TTC549 (cell line): ENCODE measurements at regions not wholly inside any gene's neighbourhood (a gene's known extent, or its start where the extent isn't known, plus 50 kb on each side); places are given as distances from the start of the nearest gene placed in this dataset.
A peak's percentile ranks its signal among the peaks of the same experiment; 100 is the strongest.
"Not testable (repeated sequence)": the region's sequence is repeated elsewhere in the genome, so short reads cannot be mapped to it uniquely, and the experiment has no call there.

ENCODE experiments used
- FAIRE-seq: peaks from 2 replicates; lab custom pipeline; 2012; peaks lifted over from hg19 to GRCh38; lab: Jason Lieb, UNC

DNA sequence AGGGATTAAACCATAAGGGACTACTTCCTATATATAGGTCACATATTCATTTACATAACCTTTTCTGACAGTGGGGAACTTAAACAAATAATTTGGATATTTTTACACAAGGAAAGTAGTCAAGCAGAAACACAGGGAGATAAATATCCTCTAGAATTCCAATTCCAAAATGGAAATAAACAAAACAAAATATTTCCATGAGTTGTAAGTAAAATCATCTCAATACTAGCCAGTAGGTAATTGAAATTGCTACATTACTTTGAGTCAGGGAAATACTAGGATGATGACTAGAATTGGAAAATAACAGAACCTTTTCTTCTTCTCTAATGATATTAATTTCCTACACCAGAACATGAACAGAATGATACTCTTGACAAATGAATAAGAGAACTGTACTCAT lies 1308.1 kb upstream of the GJE1 start:
- FAIRE-seq: no peak

DNA sequence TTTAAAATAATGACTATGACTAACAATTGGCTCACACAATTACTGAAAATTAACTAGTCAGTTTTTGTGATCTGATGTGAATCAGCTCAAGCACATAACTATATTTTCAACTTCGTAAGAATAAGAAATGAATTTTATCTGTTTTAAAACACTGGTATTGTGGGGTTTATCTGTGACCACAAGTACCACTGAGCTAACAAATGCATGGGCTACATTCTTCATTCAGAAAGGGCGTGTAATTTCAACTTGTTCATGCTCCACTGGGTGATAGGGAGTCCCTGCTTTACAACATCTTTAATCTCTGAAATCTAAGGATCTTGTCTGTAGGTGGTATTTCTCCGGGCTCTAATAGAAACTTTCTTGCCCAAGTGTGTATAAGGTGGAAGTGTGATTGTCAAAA lies 1311.5 kb upstream of the GJE1 start:
- FAIRE-seq: no peak

DNA sequence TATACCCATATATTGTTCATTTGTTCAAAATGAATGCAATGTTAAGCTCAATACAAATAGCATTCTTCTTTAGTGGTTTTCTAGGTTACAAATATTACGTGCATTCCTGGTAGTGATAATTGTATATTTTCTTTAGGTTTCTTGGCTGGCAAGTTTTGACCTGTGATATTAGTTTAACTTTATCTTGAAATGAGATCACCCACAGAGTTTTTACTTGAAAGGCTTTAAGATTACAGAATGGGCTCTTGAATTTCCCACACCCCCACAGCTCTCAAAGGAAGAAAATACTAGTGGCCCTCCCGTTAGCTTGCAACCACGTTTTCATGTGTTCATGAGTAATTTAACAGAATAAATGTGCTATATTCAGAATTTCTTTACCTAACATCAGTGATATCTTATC lies 1315.5 kb upstream of the GJE1 start:
- no peak for FAIRE-seq

DNA sequence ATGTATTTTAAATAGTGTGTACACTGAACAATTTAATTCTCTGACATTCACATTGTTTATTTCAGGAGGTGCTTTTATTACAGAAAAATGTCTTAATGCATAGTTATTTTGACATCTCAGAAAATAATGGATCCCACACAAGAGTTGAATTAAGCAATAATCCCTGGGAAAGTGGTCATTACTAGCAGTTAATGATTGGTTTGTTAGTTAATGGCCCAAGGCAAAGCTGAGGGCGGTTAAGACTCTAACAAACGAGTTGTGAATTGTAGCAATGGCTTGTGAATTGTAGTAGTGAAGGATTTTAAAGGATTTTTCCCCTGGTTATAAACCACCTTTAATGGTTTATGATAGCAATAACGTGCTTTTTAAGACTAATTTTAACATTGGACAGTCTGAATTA lies 1316.0 kb upstream of the GJE1 start:
- FAIRE-seq: no peak

DNA sequence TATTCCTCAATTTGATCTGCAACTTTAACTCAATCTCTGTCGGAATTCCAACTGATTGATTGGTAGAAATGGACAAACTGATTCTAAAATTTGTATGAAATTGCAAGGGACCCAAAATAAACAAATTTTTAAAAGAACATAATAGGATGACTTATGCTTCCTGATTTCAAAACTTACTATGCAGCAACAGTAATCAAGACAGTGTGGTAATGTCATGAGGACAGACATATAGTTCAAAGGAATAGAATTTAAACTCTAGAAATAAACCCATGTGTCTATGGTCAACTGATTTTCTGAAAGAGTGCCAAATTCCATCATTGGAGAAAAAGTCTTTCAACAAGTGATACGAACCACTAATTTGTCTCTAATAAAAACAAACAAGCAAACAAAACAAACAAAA lies 1320.1 kb upstream of the GJE1 start:
- FAIRE-seq: no peak

DNA sequence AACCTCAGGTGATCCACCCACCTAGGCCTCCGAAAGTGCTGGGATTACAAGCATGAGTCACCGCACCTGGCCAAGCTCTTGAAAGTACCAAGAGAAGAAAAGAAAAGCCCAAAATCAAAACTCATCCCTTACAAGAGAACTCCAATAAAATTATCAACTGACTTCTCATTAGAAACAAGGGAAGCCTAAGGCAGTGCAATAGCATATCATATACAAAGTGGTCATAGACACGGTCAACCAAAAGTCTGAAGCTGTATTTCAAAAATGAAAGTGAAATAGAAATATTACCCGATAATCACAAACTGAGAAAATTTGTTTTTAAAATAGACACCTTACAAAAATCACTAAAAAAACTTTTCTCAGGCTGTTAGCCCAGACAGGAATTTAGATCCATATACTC lies 1321.1 kb upstream of the GJE1 start:
- FAIRE-seq: no peak

DNA sequence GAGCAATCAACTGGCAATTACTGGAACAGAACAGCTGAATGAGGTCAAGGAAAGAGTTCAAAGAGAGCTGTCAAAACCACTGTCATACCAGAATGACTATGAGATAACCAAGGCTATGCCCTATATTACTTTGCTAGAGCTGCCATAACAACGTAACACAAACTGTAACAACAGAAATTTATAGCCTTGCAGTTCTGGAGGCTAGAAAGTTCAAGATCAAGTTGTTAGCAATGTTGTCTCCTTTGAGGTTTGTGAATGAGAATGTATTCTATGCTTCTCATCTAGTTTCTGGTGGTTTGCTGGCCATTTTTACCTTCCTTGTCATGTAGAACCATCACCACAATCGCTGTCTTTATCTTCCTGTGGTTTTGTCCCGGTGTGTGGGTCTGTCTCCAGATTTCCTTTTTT lies 1323.0 kb upstream of the GJE1 start:
- FAIRE-seq: no peak

DNA sequence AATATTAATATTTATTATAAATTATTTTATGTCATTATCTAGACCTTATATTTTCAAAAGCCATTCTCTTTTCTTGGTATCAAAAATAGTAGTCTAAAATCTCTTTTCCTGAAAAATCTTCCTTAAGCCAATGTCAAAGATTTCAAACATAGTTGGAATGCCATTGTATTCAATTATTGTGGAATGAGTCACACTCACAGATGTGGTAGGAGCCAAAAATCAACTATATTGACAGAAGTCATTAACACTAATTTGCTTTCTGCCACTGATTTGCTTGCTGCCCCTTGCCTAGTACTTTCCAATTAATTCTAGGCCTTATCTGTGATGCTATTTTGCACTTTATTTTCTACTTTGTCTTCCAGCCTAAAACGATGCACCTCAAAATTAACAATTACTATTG lies 1326.3 kb upstream of the GJE1 start:
- FAIRE-seq: no peak

DNA sequence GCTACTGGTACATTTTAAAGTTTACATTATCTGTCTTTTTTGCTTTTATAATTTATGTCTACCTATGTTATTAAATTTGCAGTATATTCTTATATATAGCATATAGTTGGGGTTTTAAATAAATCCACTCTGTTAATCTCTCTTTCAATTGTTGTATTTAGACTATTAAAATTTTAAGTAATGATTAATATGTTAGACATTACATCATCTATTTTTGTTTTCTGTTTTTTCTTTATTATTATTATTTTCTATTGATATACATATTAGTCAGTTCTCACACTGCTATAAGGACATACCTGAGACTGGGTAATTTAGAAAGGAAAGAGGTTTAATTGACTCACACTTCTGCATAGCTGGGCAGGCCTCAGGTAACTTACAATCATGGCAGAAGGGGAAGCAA lies 1338.2 kb upstream of the GJE1 start:
- peak; percentile 19 for FAIRE-seq

DNA sequence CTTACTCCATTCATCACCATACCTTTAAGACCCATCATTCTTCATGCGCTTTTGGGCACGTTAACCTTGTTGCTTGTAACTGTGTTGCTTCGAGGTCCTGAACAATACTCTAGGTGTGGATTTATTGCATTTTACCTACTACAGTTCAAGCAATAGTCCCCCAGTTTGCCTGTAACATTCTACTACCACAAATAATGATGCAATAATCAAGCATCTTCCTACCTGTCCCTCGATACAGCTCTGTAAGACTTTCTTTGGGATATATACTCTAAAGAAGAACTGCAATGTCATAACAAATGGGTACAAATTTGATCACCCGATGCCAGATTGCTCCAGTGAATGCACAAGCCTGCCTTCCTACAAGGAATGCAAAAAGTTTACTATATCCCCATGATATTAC lies 1342.6 kb upstream of the GJE1 start:
- no peak for FAIRE-seq

DNA sequence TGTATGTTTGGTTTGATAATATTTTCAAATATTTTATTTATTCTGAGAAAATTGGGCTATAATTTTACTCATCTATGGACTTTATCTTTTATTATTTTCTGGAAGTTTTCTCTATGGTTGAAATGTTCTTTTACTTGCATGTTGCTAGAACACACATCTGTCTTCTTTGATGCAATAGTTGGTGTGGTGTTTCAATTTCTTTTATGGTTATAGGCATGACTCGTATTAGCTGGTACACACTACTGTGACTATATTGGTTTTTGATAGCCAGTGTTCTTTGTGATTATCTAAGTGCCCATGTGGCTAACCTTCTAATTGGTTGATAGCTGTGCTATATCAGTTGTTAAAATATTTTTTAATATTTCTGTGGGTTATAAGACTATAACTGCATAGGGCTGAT lies 1343.3 kb upstream of the GJE1 start:
- FAIRE-seq: no peak

DNA sequence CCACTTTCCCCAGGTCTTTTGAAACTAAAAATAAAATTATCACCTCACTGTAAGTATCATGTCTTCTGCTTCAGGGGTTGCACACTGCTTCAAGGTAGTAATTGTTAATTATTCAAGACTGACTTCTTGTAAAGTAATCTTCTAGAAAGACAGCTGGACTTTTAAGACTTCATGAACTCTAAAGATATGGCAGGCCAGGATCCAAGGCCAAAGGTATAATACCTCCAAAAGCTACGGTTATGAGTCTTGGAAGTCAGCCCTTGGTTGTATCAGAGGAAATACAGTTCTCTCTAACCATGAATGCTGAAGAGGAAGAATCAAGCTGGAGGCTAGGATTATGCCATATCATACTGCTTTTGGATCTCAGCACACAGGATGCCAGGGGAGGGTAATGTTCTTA lies 1346.8 kb upstream of the GJE1 start:
- FAIRE-seq: no peak

DNA sequence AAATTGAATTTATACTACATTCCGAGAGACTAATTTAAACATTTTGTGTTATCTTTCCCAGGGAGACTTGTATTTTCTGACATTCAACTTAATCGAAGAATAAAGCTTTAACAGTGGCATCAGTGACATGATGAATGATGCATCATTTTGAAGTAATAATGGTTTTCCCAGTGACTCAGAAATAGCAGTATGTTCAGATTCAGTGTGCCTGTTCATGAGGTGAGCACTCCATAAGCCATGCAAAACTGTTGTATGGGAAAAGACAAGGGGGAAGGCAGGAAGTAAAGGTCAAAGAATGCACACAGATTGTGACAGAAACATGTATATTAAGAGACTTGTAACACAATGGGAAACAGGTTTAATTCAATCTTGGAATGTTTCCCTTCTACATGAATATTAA lies 1348.2 kb upstream of the GJE1 start:
- FAIRE-seq: no peak

DNA sequence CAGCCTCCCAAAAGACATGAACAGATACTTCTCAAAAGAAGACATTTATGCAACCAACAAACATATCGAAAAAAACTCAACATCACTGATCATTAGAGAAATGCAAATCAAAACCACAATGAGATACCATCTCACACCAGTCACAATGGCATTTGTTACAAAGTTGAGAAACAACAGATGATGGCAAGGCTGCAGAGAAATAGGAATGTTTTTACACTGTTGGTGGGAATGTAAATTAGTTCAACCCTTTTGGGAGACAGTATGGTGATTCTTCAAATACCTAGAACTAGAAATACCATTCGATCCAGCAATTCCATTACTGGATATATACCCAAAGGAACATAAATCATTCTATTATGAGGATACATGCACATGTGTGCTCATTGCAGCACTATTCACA lies 1349.2 kb upstream of the GJE1 start:
- FAIRE-seq: not testable (repeated sequence)

DNA sequence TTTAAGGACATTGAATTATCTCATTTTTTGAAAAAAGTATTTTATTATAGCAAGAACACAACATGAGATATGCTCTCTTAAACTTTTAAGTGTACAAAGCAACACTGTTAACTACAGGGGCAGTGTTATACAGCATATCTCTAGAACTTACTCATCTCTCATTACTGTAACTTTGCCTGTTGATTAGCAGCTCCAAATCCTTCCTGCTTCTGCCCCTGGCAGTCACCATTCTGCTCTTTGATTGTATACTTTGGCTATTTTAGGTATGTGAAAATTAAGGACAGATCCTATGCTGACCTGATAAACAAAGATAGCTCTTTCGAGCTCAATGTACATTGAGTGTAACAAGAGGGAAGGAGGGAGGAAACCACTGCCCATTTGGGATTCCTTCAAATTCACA lies 1349.8 kb upstream of the GJE1 start:
- FAIRE-seq: no peak

DNA sequence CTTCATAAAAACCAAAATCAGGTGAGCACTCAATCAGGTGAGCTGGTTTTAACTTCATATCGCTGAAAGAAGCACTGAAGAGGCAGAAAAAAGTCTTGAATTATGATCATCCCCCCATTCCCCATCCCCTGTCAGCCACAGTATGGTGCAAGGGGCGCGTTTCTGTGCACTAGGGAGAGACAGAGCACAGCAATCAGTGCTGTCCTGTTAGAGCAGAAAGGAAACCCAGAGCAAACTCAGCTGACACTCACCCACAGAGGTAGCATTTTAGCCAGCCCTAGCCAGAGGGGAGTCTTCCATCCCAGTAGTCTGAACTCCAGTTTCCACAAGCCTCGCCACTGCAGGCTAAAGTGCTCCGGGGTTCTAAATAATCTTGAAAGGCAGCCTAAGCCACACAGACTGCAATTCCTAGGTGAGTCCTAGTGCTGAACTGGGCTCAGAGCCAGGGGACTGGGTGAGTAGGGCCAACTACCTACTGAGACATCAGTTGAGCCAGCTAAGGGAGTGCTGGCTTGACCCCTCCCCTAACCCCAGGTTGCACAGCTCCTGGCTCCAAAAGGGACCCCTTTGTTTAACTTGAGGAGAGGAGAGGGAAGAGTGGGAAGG lies 1352.6 kb upstream of the GJE1 start:
- no peak for FAIRE-seq

DNA sequence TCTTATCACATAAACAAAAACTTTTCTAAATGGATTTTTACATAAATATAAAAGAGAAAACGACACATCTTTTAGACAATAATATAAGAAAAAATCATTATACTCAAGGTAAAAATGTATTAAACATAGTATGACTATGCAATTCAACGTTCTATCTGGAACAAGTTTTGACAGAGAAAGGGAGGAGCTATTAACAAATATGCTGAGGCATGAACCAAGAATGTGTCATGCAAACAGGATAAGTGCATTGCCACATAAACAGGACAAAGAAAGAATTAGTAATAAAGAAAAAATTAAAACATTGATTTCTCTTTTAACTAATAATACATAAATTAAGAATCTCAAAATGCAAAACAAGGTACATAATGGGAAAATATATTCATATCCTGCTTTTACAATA lies 1353.4 kb upstream of the GJE1 start:
- peak; percentile 33 for FAIRE-seq

DNA sequence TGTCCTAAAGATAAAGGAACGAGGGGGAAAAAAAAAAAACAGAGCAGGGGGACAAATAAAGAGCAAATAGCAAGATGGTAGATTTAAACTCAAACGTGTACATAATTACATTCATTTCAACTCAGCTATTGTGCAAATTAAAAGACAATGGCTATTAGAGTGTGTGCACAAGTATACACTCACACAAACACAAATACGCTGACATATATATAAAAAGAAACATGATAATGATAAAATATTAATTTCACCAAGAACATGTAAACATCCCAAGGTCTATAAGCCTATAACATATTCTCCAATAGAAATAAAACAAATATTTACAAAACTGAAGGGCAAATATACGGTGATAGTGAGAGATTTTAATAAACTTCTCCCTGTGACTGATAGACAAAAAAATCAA lies 1354.9 kb upstream of the GJE1 start:
- no peak for FAIRE-seq

DNA sequence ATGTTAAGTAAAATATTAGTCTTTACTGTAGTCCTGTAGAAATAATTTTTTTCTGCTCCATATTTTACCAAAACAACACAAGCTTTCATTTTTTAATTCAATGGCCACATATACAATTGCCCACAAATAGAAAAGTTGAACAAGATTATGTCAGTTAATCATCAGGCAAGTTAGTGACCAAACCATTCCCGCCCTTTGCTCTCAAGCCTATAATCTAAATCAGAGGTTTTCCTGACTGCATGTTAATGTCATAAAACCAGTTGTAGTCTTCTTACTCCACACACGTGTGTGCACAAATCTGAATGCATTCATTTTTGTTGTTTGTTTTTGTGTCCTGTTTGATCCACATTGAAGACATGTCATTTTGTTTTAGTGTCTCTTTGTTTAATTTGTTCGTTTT lies 1357.7 kb upstream of the GJE1 start:
- FAIRE-seq: no peak

DNA sequence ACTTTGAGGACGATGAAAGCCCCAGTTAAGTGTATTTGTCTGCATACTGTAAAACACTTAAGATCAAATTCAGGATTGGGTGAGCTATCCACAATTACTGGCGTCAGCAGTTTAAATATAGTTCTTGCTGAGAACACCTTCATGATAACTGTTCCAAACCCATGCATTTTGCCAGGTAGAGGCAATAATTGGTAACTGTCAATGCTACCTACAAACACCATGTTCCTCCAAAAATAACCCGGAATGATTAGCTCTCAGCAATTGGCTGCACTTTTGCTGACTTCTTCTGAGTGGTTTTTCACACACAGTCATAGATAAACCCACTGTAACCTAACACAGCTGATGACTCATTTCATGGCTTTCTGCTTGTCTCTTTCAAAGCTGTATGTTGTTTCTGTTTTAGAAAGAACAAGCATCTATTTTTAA lies 1358.6 kb upstream of the GJE1 start:
- no peak for FAIRE-seq

DNA sequence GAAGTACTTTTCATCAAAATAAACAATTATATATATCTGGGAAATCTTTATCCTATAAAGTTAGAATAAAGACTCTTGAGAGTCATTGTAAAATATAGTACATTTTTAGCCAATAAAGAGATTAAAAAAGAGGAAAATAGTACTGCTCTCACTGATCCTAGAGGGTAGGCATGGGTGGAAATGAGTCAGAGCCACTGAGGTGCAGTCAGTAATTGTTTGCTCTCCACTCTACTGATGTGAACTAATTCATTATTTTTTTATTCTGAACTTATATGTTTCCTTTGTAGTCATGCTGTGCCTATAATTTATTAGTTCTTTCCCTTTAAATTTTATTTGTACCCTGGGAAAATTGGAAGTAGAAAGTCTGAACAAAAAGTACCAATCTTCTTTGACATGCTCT lies 1359.4 kb upstream of the GJE1 start:
- FAIRE-seq: no peak

DNA sequence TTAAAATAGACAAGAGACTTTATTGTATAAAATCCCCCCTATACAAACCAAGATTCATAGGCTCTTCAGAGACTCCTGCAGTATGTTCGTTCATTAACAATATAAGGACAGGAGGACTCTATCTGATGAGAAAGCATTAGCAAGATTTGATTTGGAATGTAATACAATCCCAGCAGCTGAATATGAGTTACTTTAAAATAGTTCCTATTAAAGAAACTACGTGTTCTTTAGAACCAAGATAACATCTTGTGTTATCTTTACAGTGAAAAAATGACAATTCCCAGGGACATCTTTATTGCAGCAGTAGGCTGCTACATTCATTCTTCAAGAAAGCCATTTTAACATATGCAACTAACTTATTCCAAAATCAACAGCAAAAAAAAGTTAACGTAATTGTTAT lies 1360.1 kb upstream of the GJE1 start:
- no peak for FAIRE-seq

DNA sequence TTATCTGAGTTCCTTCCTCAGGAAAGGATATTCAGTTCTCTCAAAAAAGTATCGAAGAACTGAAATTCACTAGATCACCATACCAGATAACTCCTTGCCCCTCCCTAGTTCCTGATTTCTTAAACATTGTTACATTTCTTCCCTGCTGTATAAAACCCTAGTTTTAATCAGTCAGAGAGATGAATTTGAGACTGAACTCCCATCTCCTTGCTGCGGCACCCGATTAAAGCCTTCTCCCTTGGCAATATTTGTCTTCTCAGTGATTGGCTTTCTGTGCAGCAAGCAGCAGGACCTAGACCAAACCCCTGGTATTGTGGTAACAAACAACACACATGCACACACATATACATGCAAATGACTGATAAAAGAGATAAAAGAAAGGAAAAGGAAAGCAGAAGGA lies 1364.6 kb upstream of the GJE1 start:
- FAIRE-seq: no peak

DNA sequence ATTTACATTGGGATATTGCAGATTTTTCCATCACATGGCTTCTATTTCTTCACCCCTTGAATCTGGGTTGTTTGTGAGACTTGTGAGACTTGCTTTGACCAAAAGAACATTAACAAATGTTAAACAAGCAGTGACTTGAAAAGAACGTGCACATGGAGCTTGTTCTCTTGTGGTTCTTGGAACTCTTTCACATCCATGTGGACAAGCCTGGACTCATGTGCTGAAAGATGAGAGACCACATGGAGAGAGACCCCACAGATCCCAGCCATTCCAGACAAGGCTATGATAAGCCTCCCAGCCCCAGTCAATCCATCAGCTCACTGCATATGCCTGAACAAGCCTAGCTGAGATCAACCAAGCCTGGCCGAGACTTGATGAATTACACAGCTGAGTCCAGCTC lies 1365.7 kb upstream of the GJE1 start:
- FAIRE-seq: no peak

DNA sequence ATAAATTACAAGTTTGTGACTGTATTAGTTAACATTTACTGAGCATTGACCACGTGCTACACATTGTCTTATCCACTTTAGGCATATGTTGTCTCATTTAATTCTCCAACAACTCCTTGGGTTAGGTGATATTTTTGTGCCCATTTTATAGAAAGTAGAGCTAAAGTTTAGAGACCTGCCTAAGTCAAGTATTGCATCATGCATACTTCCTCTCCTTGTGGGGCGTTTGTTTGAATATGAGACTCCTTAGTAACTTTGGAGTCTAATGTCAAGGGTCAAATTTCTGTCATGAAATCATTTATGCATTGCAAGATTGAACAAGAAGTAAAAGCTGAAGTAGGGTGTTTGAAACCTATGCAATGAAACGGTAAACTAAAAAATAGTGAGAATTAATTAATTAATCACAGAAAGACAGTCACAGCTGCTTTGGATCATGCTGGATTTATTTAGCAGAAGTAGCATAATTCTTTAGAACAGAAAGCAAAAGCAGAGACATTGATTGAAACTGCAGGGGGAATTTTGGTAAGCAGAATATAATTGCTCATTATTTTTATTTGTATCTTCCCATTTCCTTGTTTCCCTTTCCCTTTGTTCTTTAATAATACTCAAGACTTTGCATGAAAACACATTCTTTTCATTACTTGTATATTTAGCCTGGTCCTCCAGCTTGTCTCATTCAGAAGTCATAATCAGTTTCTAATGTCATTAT lies 1374.4 kb upstream of the GJE1 start:
- FAIRE-seq: no peak
